Hepatocyte (in vitro differentiated cells): ENCODE measurements at regions not wholly inside any gene's neighbourhood (a gene's known extent, or its start where the extent isn't known, plus 50 kb on each side); places are given as distances from the start of the nearest gene placed in this dataset.

Source experiments
- CTCF ChIP-seq: fragments of 200-600 bp; sonication (generic); IDR thresholded peaks from 2 replicates; pipeline ENCODE4 v1.5.1; 2016; ENCODE audit warnings: antibody characterized with exemption, mild to moderate bottlenecking; ENCODE audit not compliant: poor library complexity
- EZH2 ChIP-seq: fragments of 200-600 bp; sonication (generic); IDR thresholded peaks from 2 replicates; pipeline ENCODE4 v1.6.1; 2016; ENCODE audit warnings: antibody characterized with exemption, mild to moderate bottlenecking, borderline replicate concordance

GRCh38 chr13:44035400-44035799 is 155.7 kb downstream of the LACC1 start:
- TF ChIP-seq CTCF = no peak
- no peak for TF ChIP-seq EZH2
